Upper lobe of right lung (tissue), 1 donor: ENCODE measurements at regions not wholly inside any gene's neighbourhood (a gene's known extent, or its start where the extent isn't known, plus 50 kb on each side); places are given as distances from the start of the nearest gene placed in this dataset.
A peak's percentile ranks its signal among the peaks of the same experiment; 100 is the strongest.

Experiments
- ATAC-seq: fragments of 200-7000 bp; cut with Tn5 transposase; one replicate; pipeline ENCODE4 v1.9.1; 2020; ENCODE audit warnings: mild to moderate bottlenecking, moderate library complexity
- DNase-seq: peaks from one replicate; pipeline ENCODE4 v3.0.0-alpha.2; 2020
- H3K27ac ChIP-seq: fragments of 200-600 bp; one replicate; pipeline ENCODE4 v1.8.0; 2022
- H3K27me3 ChIP-seq: fragments of 200-600 bp; one replicate; pipeline ENCODE4 v1.8.0; 2022; ENCODE audit warnings: mild to moderate bottlenecking
- H3K36me3 ChIP-seq: fragments of 200-600 bp; one replicate; pipeline ENCODE4 v1.8.0; 2022
- H3K4me1 ChIP-seq: fragments of 200-600 bp; one replicate; pipeline ENCODE4 v1.8.0; 2022
- H3K4me3 ChIP-seq: fragments of 200-600 bp; one replicate; pipeline ENCODE4 v1.8.0; 2022; ENCODE audit warnings: mild to moderate bottlenecking
- H3K9me3 ChIP-seq: fragments of 200-600 bp; one replicate; pipeline ENCODE4 v1.8.0; 2022
- CTCF ChIP-seq: fragments of 200-600 bp; IDR thresholded peaks from one replicate; pipeline ENCODE4 v1.8.0; 2022; ENCODE audit warnings: antibody characterized with exemption
- intact Hi-C: fragments of 100-400 bp; cut with DNase I; formaldehyde crosslinking; loops from one replicate; pipeline ENCODE4 v1.11.0; 2022
- donor health status: DM: no; HTN: yes; CAD: no; lungs with severe emphysema.

GRCh38 chr18:39840856-39841481 is 2114.1 kb upstream of the PIK3C3 start:
- DNase-seq: no peak
- intact Hi-C loops: no loop called here
- TF ChIP-seq CTCF: no peak
- peak overlapping the region; percentile 28 for H3K4me3 ChIP-seq
- no peaks in the 10 kb centered on the region for H3K9me3 ChIP-seq
- no peak for ATAC-seq
- peaks cover 6% of the 10 kb centered on the region for H3K4me1 ChIP-seq
- H3K27ac ChIP-seq: no peak overlapping the region
- H3K36me3 ChIP-seq: no peaks in the 10 kb centered on the region
- peaks cover 3% of the 10 kb centered on the region for H3K27me3 ChIP-seq

GRCh38 chr18:39840406-39840805 is 2114.6 kb upstream of the PIK3C3 start:
- peaks cover 3% of the 10 kb centered on the region for H3K27me3 ChIP-seq
- peaks cover 6% of the 10 kb centered on the region for H3K4me1 ChIP-seq
- intact Hi-C loops: no loop called here
- H3K9me3 ChIP-seq: no peaks in the 10 kb centered on the region
- ATAC-seq (no peak), DNase-seq (no peak)
- no peak overlapping the region for H3K4me3 ChIP-seq
- no peaks in the 10 kb centered on the region for H3K36me3 ChIP-seq
- no peak for TF ChIP-seq CTCF
- no peak overlapping the region for H3K27ac ChIP-seq

- Histone ChIP-seq H3K4me1 (peaks cover 6% of the 10 kb centered on the region), H3K27ac (no peak overlapping the region), H3K9me3 (no peaks in the 10 kb centered on the region), H3K36me3 (no peaks in the 10 kb centered on the region), H3K4me3 (no peak overlapping the region), H3K27me3 (peaks cover 3% of the 10 kb centered on the region)
- ATAC-seq (no peak), DNase-seq (no peak)
- intact Hi-C loops: no loop called here
- no peak for TF ChIP-seq CTCF
Observed at GRCh38 chr18:39839782-39840181, 2115.3 kb upstream of the PIK3C3 start.

- no peak for ATAC-seq
- intact Hi-C loops: no loop called here
Observed at GRCh38 chr18:39838831-39839230, 2116.2 kb upstream of the PIK3C3 start.

GRCh38 chr18:39835303-39836030 is 2119.6 kb upstream of the PIK3C3 start:
- Histone ChIP-seq H3K4me3 (no peak overlapping the region), H3K4me1 (no peaks in the 10 kb centered on the region), H3K27ac (no peak overlapping the region), H3K27me3 (no peaks in the 10 kb centered on the region), H3K9me3 (no peaks in the 10 kb centered on the region), H3K36me3 (no peaks in the 10 kb centered on the region)
- TF ChIP-seq CTCF: no peak
- DNase-seq (no peak), ATAC-seq (no peak)
- intact Hi-C loops: no loop called here

More at GRCh38 chr18:39838831-39839230, 2116.2 kb upstream of the PIK3C3 start:
- no peaks in the 10 kb centered on the region for H3K9me3 ChIP-seq
- DNase-seq: no peak
- peaks cover 6% of the 10 kb centered on the region for H3K4me1 ChIP-seq
- peaks cover 3% of the 10 kb centered on the region for H3K27me3 ChIP-seq
- no peak overlapping the region for H3K4me3 ChIP-seq
- no peak for TF ChIP-seq CTCF
- H3K27ac ChIP-seq: no peak overlapping the region
- H3K36me3 ChIP-seq: no peaks in the 10 kb centered on the region
